ENCODE measurements at regions not wholly inside any gene's neighbourhood (a gene's known extent, or its start where the extent isn't known, plus 50 kb on each side); places are given as distances from the start of the nearest gene placed in this dataset.

- no peak for DNase-seq
Observed at GRCh38 chr12:66976526-66976925, 292.6 kb upstream of the CAND1 start.

- DNase-seq = no peak
Observed at GRCh38 chr12:66978802-66979201, 290.4 kb upstream of the CAND1 start.

- DNase-seq = no peak
Observed at GRCh38 chr12:66979251-66979650, 289.9 kb upstream of the CAND1 start.

GRCh38 chr12:66984077-66984476 lies 285.1 kb upstream of the CAND1 start:
- no peak for DNase-seq

GRCh38 chr12:66984962-66985361 lies 284.2 kb upstream of the CAND1 start:
- DNase-seq = no peak

GRCh38 chr12:66999141-66999540 lies 270.0 kb upstream of the CAND1 start:
- no peak for DNase-seq

- no peak for DNase-seq
Observed at GRCh38 chr12:67001251-67001650, 267.9 kb upstream of the CAND1 start.

GRCh38 chr12:67002720-67003119 lies 266.4 kb upstream of the CAND1 start:
- DNase-seq = no peak

- DNase-seq = no peak
Observed at GRCh38 chr12:67006610-67007009, 262.5 kb upstream of the CAND1 start.

GRCh38 chr12:67014642-67015041 lies 254.5 kb upstream of the CAND1 start:
- no peak for DNase-seq

GRCh38 chr12:67018105-67018504 lies 251.1 kb upstream of the CAND1 start:
- DNase-seq = no peak

- no peak for DNase-seq
Observed at GRCh38 chr12:67019070-67019469, 250.1 kb upstream of the CAND1 start.

GRCh38 chr12:67025543-67026114 lies 243.5 kb upstream of the CAND1 start:
- DNase-seq = no peak

GRCh38 chr12:67026487-67027246 lies 242.5 kb upstream of the CAND1 start:
- DNase-seq = no peak

GRCh38 chr12:67028529-67028928 lies 240.6 kb upstream of the CAND1 start:
- DNase-seq = no peak

GRCh38 chr12:67034110-67034879 lies 234.9 kb upstream of the CAND1 start:
- no peak for DNase-seq

GRCh38 chr12:67035121-67035520 lies 234.0 kb upstream of the CAND1 start:
- no peak for DNase-seq

- DNase-seq = no peak
Observed at GRCh38 chr12:67038486-67038885, 230.7 kb upstream of the CAND1 start.

- DNase-seq = no peak
Observed at GRCh38 chr12:67039995-67040860, 228.9 kb upstream of the CAND1 start.

GRCh38 chr12:67040861-67041137 lies 228.4 kb upstream of the CAND1 start:
- DNase-seq = no peak

- no peak for DNase-seq
Observed at GRCh38 chr12:67042697-67043131, 226.4 kb upstream of the CAND1 start.

GRCh38 chr12:67043771-67044170 lies 225.4 kb upstream of the CAND1 start:
- DNase-seq = no peak

GRCh38 chr12:67045650-67046049 lies 223.5 kb upstream of the CAND1 start:
- DNase-seq = no peak
